Glutamatergic neuron (in vitro differentiated cells): ENCODE measurements at regions not wholly inside any gene's neighbourhood (a gene's known extent, or its start where the extent isn't known, plus 50 kb on each side); places are given as distances from the start of the nearest gene placed in this dataset.
"Not testable (repeated sequence)": the region's sequence is repeated elsewhere in the genome, so short reads cannot be mapped to it uniquely, and the experiment has no call there.

Experiments
- DNase-seq: peaks from one replicate; pipeline ENCODE4 v3.0.0; 2022
- H3K27ac Mint-ChIP-seq: one replicate; pipeline ENCODE4 v1.8.0; 2020; ENCODE audit warnings: mild to moderate bottlenecking, mixed read lengths, inconsistent platforms; ENCODE audit not compliant: unreplicated experiment
- H3K27me3 Mint-ChIP-seq: one replicate; pipeline ENCODE4 v1.8.0; 2020; ENCODE audit warnings: mild to moderate bottlenecking, moderate library complexity, mixed read lengths, inconsistent platforms; ENCODE audit not compliant: unreplicated experiment
- H3K36me3 Mint-ChIP-seq: one replicate; pipeline ENCODE4 v1.8.0; 2020; ENCODE audit warnings: mild to moderate bottlenecking, mixed read lengths, inconsistent platforms; ENCODE audit not compliant: unreplicated experiment
- H3K4me1 Mint-ChIP-seq: one replicate; pipeline ENCODE4 v1.8.0; 2020; ENCODE audit warnings: mild to moderate bottlenecking, low read depth, mixed read lengths, inconsistent platforms; ENCODE audit not compliant: unreplicated experiment
- H3K4me3 Mint-ChIP-seq: one replicate; pipeline ENCODE4 v1.8.0; 2020; ENCODE audit warnings: mild to moderate bottlenecking, mixed read lengths, inconsistent platforms; ENCODE audit not compliant: unreplicated experiment
- H3K9me3 Mint-ChIP-seq: one replicate; pipeline ENCODE4 v1.8.0; 2020; ENCODE audit warnings: mild to moderate bottlenecking, moderate library complexity, mixed read lengths, inconsistent platforms; ENCODE audit not compliant: unreplicated experiment
- CTCF ChIP-seq: fragments of 200-600 bp; sonication (generic); IDR thresholded peaks from one replicate; pipeline ENCODE4 v1.5.0; 2021; ENCODE audit not compliant: partially characterized antibody, unreplicated experiment

- peaks cover 7% of the 10 kb centered on the region for H3K36me3 Mint-ChIP-seq
- H3K27me3 Mint-ChIP-seq: no peaks in the 10 kb centered on the region
- no peaks in the 10 kb centered on the region for H3K4me1 Mint-ChIP-seq
These were observed 140.7 kb upstream of the NEDD9 start for GRCh38 chr6:11373208-11373607.

GRCh38 chr6:11372186-11372790 is 139.8 kb upstream of the NEDD9 start:
- not testable (repeated sequence) for H3K4me3 Mint-ChIP-seq

More at GRCh38 chr6:11373208-11373607, 140.7 kb upstream of the NEDD9 start:
- no peaks in the 10 kb centered on the region for H3K9me3 Mint-ChIP-seq
- H3K27ac Mint-ChIP-seq: no peak overlapping the region
- no peak for TF ChIP-seq CTCF
- DNase-seq: no peak
- no peak overlapping the region for H3K4me3 Mint-ChIP-seq

GRCh38 chr6:11370191-11371018 is 137.9 kb upstream of the NEDD9 start:
- H3K27me3 Mint-ChIP-seq: no peaks in the 10 kb centered on the region
- no peak overlapping the region for H3K27ac Mint-ChIP-seq
- H3K4me3 Mint-ChIP-seq: no peak overlapping the region
- no peaks in the 10 kb centered on the region for H3K4me1 Mint-ChIP-seq
- H3K36me3 Mint-ChIP-seq: no peaks in the 10 kb centered on the region
- TF ChIP-seq CTCF: no peak
- no peak for DNase-seq
- H3K9me3 Mint-ChIP-seq: no peaks in the 10 kb centered on the region

More at GRCh38 chr6:11372186-11372790, 139.8 kb upstream of the NEDD9 start:
- not testable (repeated sequence) for H3K9me3 Mint-ChIP-seq, DNase-seq, H3K27ac Mint-ChIP-seq, H3K27me3 Mint-ChIP-seq, H3K36me3 Mint-ChIP-seq, H3K4me1 Mint-ChIP-seq

GRCh38 chr6:11368760-11369159 is 136.3 kb upstream of the NEDD9 start:
- Mint-ChIP-seq H3K36me3 (no peaks in the 10 kb centered on the region), H3K4me3 (no peak overlapping the region), H3K27me3 (no peaks in the 10 kb centered on the region), H3K9me3 (no peaks in the 10 kb centered on the region), H3K27ac (no peak overlapping the region), H3K4me1 (no peaks in the 10 kb centered on the region)
- DNase-seq: no peak
- TF ChIP-seq CTCF: no peak

GRCh38 chr6:11368264-11368663 is 135.8 kb upstream of the NEDD9 start:
- no peaks in the 10 kb centered on the region for H3K36me3 Mint-ChIP-seq
- H3K9me3 Mint-ChIP-seq: no peaks in the 10 kb centered on the region
- no peak for DNase-seq
- H3K27ac Mint-ChIP-seq: no peak overlapping the region
- no peak overlapping the region for H3K4me3 Mint-ChIP-seq
- TF ChIP-seq CTCF: no peak
- no peaks in the 10 kb centered on the region for H3K27me3 Mint-ChIP-seq
- no peaks in the 10 kb centered on the region for H3K4me1 Mint-ChIP-seq
